ENCODE measurements at regions not wholly inside any gene's neighbourhood (a gene's known extent, or its start where the extent isn't known, plus 50 kb on each side); places are given as distances from the start of the nearest gene placed in this dataset.

DNA sequence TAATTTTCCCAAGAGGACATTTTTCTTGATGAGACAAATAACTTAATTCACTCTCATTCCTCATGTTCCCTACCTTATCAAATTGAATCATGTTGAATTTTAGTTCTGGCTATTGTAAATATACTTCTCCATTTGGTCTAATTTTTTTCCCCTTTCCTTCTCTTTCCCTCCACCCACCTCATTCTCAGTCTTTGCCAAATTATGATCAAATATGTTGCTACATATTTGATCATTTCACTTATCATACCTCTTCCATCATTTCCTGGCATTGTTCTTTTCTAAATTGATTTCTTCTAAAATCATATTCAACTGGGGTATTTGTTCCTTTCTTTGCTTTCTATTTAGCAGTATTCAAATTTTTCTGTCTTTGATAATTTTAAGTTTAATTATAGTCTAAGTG lies 52.3 kb downstream of the HDGFL1 start:
- TF ChIP-seq, protein P1, sequence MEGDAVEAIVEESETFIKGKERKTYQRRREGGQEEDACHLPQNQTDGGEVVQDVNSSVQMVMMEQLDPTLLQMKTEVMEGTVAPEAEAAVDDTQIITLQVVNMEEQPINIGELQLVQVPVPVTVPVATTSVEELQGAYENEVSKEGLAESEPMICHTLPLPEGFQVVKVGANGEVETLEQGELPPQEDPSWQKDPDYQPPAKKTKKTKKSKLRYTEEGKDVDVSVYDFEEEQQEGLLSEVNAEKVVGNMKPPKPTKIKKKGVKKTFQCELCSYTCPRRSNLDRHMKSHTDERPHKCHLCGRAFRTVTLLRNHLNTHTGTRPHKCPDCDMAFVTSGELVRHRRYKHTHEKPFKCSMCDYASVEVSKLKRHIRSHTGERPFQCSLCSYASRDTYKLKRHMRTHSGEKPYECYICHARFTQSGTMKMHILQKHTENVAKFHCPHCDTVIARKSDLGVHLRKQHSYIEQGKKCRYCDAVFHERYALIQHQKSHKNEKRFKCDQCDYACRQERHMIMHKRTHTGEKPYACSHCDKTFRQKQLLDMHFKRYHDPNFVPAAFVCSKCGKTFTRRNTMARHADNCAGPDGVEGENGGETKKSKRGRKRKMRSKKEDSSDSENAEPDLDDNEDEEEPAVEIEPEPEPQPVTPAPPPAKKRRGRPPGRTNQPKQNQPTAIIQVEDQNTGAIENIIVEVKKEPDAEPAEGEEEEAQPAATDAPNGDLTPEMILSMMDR (IDR thresholded peaks at IDR 0.05; ENCODE audit: low read length, missing control alignments) = no peak
- no peak overlapping the region for H3K4me3 ChIP-seq (replicated peaks; ENCODE audit: low read depth, low read length)
- DNase-seq (ENCODE audit: low read depth) = no peak

DNA sequence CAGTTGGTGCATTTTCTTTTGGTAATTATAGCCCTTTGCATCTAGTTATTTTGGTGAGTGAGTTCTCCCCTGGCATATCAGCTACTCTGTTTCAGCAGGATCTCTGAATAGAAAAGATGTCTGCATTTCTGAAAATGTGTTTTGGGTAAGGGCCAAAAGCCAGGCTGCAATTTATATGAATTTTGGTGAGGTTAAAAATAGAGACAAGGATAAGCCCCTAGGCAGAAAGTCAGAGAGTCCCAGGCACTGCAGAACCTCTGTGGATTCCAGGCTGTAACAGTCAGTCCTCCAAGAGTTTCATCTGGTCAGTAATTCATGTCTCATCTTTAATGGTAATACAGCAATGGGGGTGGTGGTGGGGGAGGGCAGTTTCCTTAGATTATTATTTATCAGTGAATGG lies 53.0 kb downstream of the HDGFL1 start:
- no peak for DNase-seq (ENCODE audit: low read depth)
- TF ChIP-seq, protein P1 (IDR thresholded peaks at IDR 0.05; ENCODE audit: low read length, missing control alignments) = no peak
- no peak overlapping the region for H3K4me3 ChIP-seq (replicated peaks; ENCODE audit: low read depth, low read length)

DNA sequence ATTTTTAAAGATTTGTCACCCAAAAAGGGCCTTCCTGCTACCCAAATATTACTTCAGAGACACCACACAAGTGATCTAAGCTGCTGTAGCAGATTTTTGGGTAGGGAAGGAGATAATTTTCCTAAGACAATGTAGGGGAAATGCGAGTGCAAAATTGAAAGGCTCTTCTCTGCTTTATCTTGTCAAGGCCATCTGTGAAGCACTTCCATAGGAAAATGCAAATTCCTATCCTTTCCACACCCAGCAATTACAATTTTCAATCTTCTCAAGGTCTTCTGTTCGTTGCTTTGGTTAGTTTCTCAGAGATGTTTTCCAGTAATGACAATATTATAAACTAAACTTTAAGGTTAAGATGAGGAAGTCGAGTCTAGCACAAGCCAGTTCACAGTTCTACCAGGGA lies 53.4 kb downstream of the HDGFL1 start:
- TF ChIP-seq, protein P1 (IDR thresholded peaks at IDR 0.05; ENCODE audit: low read length, missing control alignments) = no peak
- DNase-seq (ENCODE audit: low read depth) = no peak
- no peak overlapping the region for H3K4me3 ChIP-seq (replicated peaks; ENCODE audit: low read depth, low read length)

DNA sequence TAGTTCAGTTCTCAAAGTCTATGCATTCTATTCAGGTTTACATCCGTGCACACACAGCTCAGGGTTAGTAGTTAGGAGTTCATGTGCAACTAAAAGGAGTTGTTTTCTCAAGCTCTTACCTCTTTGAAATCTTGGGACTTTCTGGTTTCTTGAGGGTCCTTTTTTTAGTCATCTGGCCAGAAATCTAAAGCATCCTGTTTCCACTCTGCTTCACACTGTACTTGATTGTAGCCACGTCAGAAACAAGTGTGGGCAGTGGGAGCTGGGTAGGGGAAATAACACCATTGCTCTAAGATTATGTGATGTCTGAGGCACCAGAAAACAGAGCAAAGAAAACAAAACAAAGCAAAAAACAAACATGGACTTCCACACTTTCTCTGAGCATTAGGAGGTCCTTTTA lies 58.3 kb downstream of the HDGFL1 start:
- DNase-seq (ENCODE audit: low read depth) = no peak
- no peak overlapping the region for H3K4me3 ChIP-seq (replicated peaks; ENCODE audit: low read depth, low read length)
- TF ChIP-seq, protein P1 (IDR thresholded peaks at IDR 0.05; ENCODE audit: low read length, missing control alignments) = no peak

DNA sequence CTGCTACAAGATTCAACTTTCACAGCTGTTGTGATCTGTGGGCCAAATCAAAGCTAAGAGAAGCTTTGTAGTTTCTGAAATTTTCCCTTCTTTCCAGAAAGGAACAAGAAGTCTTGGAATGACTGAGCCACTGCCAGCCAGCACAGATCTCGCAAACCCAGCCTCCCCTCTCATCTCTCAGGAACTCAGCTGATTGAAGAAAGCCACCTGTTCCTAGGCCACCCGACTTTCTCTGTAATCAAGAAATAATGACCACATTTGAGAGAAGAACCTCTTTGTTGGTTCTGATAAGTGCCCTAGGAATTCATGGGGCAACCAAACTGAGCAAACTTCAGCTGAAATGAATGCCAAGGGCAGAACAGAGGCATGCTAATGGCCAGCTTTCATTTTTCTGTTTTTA lies 61.7 kb downstream of the HDGFL1 start:
- peak; percentile 38 for DNase-seq (ENCODE audit: low read depth)
- no peak overlapping the region for H3K4me3 ChIP-seq (replicated peaks; ENCODE audit: low read depth, low read length)
- TF ChIP-seq, protein P1 (IDR thresholded peaks at IDR 0.05; ENCODE audit: low read length, missing control alignments) = no peak

DNA sequence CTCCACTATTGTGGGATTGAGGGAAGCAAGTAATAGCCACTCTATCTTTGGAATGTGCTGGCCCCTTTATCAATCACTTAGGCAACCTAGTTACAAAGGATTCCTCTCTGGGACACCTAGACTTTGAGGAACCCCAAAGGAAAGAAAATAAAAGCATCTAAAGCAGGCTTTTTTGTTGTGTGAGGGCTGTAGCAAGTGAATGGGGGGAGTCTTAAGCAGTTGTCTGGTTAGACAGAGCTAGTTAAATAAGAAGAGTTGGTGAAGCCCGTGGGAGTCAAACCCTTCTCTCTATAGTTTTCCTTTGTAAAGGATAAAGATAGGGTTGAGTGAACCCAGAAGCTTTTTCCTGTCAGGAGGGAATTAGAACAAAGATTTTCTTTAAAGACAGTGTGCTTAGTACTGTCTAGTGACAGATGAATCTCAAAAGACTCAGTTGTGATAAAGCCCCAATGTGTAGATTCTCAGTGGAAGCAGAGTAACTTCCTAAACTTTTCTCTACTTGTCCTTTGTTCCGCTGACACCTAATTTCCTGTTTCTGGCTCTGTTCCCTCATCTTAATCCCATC lies 63.3 kb downstream of the HDGFL1 start:
- TF ChIP-seq, protein P1 (IDR thresholded peaks at IDR 0.05; ENCODE audit: low read length, missing control alignments) = no peak
- no peak overlapping the region for H3K4me3 ChIP-seq (replicated peaks; ENCODE audit: low read depth, low read length)
- no peak for DNase-seq (ENCODE audit: low read depth)

DNA sequence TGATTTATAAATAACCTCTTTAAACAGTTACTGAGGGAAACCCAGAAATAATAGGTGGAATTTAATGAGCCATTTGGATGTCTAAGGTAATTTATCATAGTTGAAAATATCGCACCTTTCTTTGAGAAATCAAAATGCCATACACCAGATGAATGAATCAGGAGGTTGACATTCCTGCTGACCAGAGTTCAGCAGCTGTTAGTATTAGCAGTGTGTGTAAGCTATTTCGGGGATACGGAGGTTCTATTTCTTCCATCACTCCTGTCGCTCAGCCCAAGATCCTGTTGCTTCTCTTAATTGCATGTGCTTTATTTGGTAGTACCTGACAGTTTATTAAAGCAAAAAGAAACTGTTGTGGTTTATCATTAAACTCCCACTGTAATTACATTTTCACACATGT lies 67.1 kb downstream of the HDGFL1 start:
- TF ChIP-seq, protein P1 (IDR thresholded peaks at IDR 0.05; ENCODE audit: low read length, missing control alignments) = no peak
- DNase-seq (ENCODE audit: low read depth) = no peak

More for the DNA sequence above, 67.1 kb downstream of the HDGFL1 start:
- no peak overlapping the region for H3K4me3 ChIP-seq (replicated peaks; ENCODE audit: low read depth, low read length)

Data from fibroblast of pulmonary artery (primary cell).